Activated B cell treated with CpG ODN at 0.5 μM for 24 hours (primary cell): ENCODE measurements at regions not wholly inside any gene's neighbourhood (a gene's known extent, or its start where the extent isn't known, plus 50 kb on each side); places are given as distances from the start of the nearest gene placed in this dataset.

Experiments used
- ATAC-seq: fragments of 200-7000 bp; cut with Tn5 transposase; one replicate; pipeline ENCODE4 v1.10.0; 2021; ENCODE audit warnings: low read depth, mild to moderate bottlenecking, moderate library complexity
- CTCF ChIA-PET: fragments of 350-600 bp; sonication (Branson Sonifier 250); formaldehyde crosslinking; loops from one replicate; lab custom pipeline; 2021; ENCODE audit warnings: antibody characterized with exemption; lab: Charles Lee
- POLR2A ChIA-PET: fragments of 350-600 bp; sonication (Branson Sonifier 250); formaldehyde crosslinking; loops from one replicate; lab custom pipeline; 2021; ENCODE audit warnings: antibody characterized with exemption; lab: Charles Lee
- DNase-seq: peaks from one replicate; pipeline ENCODE4 v3.0.0; 2022
- H3K27ac Mint-ChIP-seq: one replicate; pipeline ENCODE4 v1.8.0; 2020; ENCODE audit warnings: mixed read lengths
- H3K27me3 Mint-ChIP-seq: one replicate; pipeline ENCODE4 v1.8.0; 2021; ENCODE audit warnings: mixed read lengths
- H3K36me3 Mint-ChIP-seq: one replicate; pipeline ENCODE4 v1.8.0; 2021; ENCODE audit warnings: low read depth, mixed read lengths
- H3K4me1 Mint-ChIP-seq: one replicate; pipeline ENCODE4 v1.8.0; 2021; ENCODE audit warnings: mixed read lengths
- H3K4me3 Mint-ChIP-seq: one replicate; pipeline ENCODE4 v1.8.0; 2020; ENCODE audit warnings: mild to moderate bottlenecking, mixed read lengths
- H3K9me3 Mint-ChIP-seq: one replicate; pipeline ENCODE4 v1.8.0; 2020; ENCODE audit warnings: mixed read lengths
- intact Hi-C: fragments of 100-400 bp; cut with micrococcal nuclease; formaldehyde crosslinking; loops from one replicate; pipeline ENCODE4 v1.15.1; 2024
- TF ChIP-seq, protein P1 (sequence below): fragments of 200-600 bp; IDR thresholded peaks from one replicate; pipeline ENCODE4 v1.8.0; 2022; ENCODE audit warnings: antibody characterized with exemption, mild to moderate bottlenecking

DNA sequence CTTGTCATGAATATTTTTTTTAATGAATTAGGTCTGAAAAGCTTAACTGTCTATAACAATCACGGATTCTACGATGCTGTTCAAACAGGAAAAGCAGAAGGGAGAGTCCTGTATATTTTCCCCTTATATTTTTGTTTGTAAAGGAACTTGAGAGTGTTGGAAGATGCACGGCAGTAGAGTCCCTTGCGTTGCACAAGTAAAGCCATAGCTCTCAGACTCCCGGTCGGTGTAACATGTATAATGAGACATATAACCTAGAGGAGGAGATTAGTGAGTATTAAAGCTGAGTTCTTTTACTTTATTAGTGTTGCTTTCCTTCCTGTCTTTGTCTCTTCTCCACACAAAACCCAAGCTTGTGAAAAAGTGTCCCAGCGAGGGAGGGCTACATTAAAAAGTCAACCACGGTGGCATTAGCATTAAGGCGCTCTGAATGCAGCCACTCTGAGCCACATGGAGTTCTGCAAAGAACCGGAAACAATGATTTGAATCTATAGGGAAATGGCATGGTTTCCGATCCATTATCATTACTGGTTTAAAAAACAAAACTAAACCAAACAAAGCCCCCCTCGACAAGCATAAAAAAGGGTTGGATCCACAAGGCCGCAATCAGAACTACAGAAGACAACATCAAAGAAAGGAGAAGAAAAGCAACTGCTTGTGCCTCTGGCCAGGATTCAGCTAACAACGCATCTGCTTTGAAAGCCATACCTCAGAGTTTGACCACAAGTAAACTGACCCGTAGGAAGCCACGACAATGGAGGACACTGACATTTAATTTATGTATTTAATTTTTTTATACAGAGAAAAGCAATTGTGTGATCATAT lies 356.8 kb downstream of the LMO4 start:
- ChIA-PET CTCF (no interaction called here), POLR2A (no interaction called here)
- Mint-ChIP-seq H3K9me3 (no peaks in the 10 kb centered on the region), H3K27ac (no peak overlapping the region), H3K27me3 (no peaks in the 10 kb centered on the region), H3K4me1 (peaks cover 8% of the 10 kb centered on the region), H3K36me3 (no peaks in the 10 kb centered on the region), H3K4me3 (no peak overlapping the region)
- intact Hi-C loops = no loop called here
- DNase-seq (no peak), ATAC-seq (no peak)
- TF ChIP-seq, protein P1, sequence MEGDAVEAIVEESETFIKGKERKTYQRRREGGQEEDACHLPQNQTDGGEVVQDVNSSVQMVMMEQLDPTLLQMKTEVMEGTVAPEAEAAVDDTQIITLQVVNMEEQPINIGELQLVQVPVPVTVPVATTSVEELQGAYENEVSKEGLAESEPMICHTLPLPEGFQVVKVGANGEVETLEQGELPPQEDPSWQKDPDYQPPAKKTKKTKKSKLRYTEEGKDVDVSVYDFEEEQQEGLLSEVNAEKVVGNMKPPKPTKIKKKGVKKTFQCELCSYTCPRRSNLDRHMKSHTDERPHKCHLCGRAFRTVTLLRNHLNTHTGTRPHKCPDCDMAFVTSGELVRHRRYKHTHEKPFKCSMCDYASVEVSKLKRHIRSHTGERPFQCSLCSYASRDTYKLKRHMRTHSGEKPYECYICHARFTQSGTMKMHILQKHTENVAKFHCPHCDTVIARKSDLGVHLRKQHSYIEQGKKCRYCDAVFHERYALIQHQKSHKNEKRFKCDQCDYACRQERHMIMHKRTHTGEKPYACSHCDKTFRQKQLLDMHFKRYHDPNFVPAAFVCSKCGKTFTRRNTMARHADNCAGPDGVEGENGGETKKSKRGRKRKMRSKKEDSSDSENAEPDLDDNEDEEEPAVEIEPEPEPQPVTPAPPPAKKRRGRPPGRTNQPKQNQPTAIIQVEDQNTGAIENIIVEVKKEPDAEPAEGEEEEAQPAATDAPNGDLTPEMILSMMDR = no peak

DNA sequence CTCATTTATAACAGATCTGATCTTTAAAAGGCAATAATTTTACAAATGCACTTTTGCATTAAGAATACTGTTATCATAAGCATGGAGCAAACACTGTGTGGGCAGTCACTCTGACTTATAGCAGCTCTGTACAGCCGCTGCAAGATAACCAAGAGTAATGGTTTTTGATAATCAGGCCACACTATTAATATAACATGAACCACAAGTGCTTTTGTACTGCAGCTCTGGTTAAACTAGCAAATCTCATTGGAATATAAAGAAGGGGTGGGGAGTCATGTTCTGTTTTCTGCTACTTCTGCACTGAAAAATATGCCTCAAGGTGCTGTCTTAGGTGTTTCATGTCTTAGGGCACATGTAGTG lies 357.4 kb downstream of the LMO4 start:
- H3K36me3 Mint-ChIP-seq = no peaks in the 10 kb centered on the region
- no peaks in the 10 kb centered on the region for H3K27me3 Mint-ChIP-seq
- ATAC-seq (no peak), DNase-seq (no peak)
- no peak overlapping the region for H3K4me3 Mint-ChIP-seq
- H3K27ac Mint-ChIP-seq = no peak overlapping the region
- ChIA-PET POLR2A (no interaction called here), CTCF (no interaction called here)
- intact Hi-C loops = no loop called here
- H3K9me3 Mint-ChIP-seq = no peaks in the 10 kb centered on the region
- TF ChIP-seq, protein P1 = no peak
- peaks cover 8% of the 10 kb centered on the region for H3K4me1 Mint-ChIP-seq

DNA sequence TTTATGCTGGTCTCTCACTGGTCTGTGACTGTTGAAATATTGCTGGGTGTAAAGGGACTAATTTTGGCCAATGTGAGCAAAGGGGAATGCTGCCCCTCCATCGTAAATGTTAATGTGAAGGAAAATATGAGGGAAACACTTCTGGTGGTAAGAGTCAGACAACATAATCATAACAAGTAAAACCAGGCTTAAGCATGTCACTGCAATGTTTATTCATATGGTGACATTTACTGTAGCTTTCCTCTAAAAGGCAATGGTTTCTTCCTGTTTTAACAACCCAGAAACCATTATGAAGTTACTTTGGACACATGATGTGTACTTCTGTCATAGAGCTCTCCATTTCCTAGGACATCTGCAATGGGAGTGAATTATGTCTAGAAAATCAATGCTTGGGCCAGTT lies 358.0 kb downstream of the LMO4 start:
- Mint-ChIP-seq H3K4me1 (peaks cover 8% of the 10 kb centered on the region), H3K4me3 (no peak overlapping the region), H3K36me3 (no peaks in the 10 kb centered on the region), H3K27ac (no peak overlapping the region), H3K9me3 (no peaks in the 10 kb centered on the region), H3K27me3 (no peaks in the 10 kb centered on the region)
- CTCF ChIA-PET = no interaction called here
- TF ChIP-seq, protein P1 = no peak
- POLR2A ChIA-PET = no interaction called here
- intact Hi-C loops = no loop called here
- ATAC-seq = no peak
- no peak for DNase-seq

DNA sequence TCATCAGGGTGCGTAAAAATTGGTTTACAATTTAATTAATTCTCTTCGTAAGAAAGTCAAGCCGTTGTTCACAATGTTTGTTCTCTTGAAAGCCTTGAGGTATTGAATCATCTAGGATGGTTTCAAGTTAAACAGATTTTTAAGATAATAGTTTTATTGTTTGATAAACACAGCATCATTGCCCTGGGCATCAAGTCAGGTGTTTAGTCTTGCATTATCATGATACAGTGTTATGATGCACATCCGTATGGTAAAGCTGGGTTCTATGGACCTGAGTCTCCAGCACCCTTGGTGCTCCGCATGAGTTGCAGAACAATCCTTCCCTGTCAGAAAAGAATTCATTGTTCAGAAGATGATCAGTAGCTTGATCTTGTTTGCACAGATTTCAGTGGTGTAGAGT lies 359.5 kb downstream of the LMO4 start:
- H3K36me3 Mint-ChIP-seq = no peaks in the 10 kb centered on the region
- H3K9me3 Mint-ChIP-seq = no peaks in the 10 kb centered on the region
- intact Hi-C loops = no loop called here
- DNase-seq = no peak
- CTCF ChIA-PET = no interaction called here
- ATAC-seq = no peak
- H3K4me3 Mint-ChIP-seq = no peak overlapping the region
- TF ChIP-seq, protein P1 = no peak
- POLR2A ChIA-PET = no interaction called here
- H3K4me1 Mint-ChIP-seq = peaks cover 4% of the 10 kb centered on the region
- no peaks in the 10 kb centered on the region for H3K27me3 Mint-ChIP-seq
- H3K27ac Mint-ChIP-seq = no peak overlapping the region

- no peaks in the 10 kb centered on the region for H3K4me1 Mint-ChIP-seq
- intact Hi-C loops = no loop called here
Observed at GRCh38 chr1:87689487-87689886, 360.8 kb downstream of the LMO4 start.

More at GRCh38 chr1:87689487-87689886, 360.8 kb downstream of the LMO4 start:
- POLR2A ChIA-PET = no interaction called here
- H3K27ac Mint-ChIP-seq = no peak overlapping the region
- CTCF ChIA-PET = no interaction called here
- H3K36me3 Mint-ChIP-seq = no peaks in the 10 kb centered on the region
- DNase-seq (no peak), ATAC-seq (no peak)
- peaks cover 1% of the 10 kb centered on the region for H3K9me3 Mint-ChIP-seq
- H3K27me3 Mint-ChIP-seq = no peaks in the 10 kb centered on the region
- H3K4me3 Mint-ChIP-seq = no peak overlapping the region
- TF ChIP-seq, protein P1 = no peak
